GM18519 (cell line): ENCODE measurements at regions not wholly inside any gene's neighbourhood (a gene's known extent, or its start where the extent isn't known, plus 50 kb on each side); places are given as distances from the start of the nearest gene placed in this dataset.
"Not testable (repeated sequence)": the region's sequence is repeated elsewhere in the genome, so short reads cannot be mapped to it uniquely, and the experiment has no call there.

Source experiments
- ATAC-seq: cut with Tn5 transposase; IDR thresholded peaks from one replicate; pipeline ENCODE4 v1.9.1; 2021; ENCODE audit warnings: mild to moderate bottlenecking, moderate library complexity; ENCODE audit not compliant: unreplicated experiment, low FRiP score

GRCh38 chr2:87651589-87651988 lies 96.3 kb upstream of the PLGLB2 start:
- ATAC-seq = not testable (repeated sequence)

- ATAC-seq = not testable (repeated sequence)
Measured at GRCh38 chr2:87653373-87653772, 94.5 kb upstream of the PLGLB2 start.

GRCh38 chr2:87654136-87654814 lies 93.6 kb upstream of the PLGLB2 start:
- ATAC-seq = not testable (repeated sequence)

- not testable (repeated sequence) for ATAC-seq
Measured at GRCh38 chr2:87657915-87658314, 90.0 kb upstream of the PLGLB2 start.

GRCh38 chr2:87658357-87658756 lies 89.5 kb upstream of the PLGLB2 start:
- not testable (repeated sequence) for ATAC-seq

GRCh38 chr2:87658976-87659375 lies 88.9 kb upstream of the PLGLB2 start:
- ATAC-seq = not testable (repeated sequence)

- not testable (repeated sequence) for ATAC-seq
Measured at GRCh38 chr2:87660164-87660563, 87.7 kb upstream of the PLGLB2 start.

- ATAC-seq = not testable (repeated sequence)
Measured at GRCh38 chr2:87662316-87663290, 85.3 kb upstream of the PLGLB2 start.

- not testable (repeated sequence) for ATAC-seq
Measured at GRCh38 chr2:87663347-87663746, 84.5 kb upstream of the PLGLB2 start.

GRCh38 chr2:87667027-87667426 lies 80.9 kb upstream of the PLGLB2 start:
- not testable (repeated sequence) for ATAC-seq

GRCh38 chr2:87668361-87668760 lies 79.5 kb upstream of the PLGLB2 start:
- not testable (repeated sequence) for ATAC-seq

- not testable (repeated sequence) for ATAC-seq
Measured at GRCh38 chr2:87669633-87670231, 78.2 kb upstream of the PLGLB2 start.

- not testable (repeated sequence) for ATAC-seq
Measured at GRCh38 chr2:87672404-87672803, 75.5 kb upstream of the PLGLB2 start.

- ATAC-seq = not testable (repeated sequence)
Measured at GRCh38 chr2:87674729-87675128, 73.2 kb upstream of the PLGLB2 start.

- not testable (repeated sequence) for ATAC-seq
Measured at GRCh38 chr2:87675487-87675886, 72.4 kb upstream of the PLGLB2 start.

- ATAC-seq = not testable (repeated sequence)
Measured at GRCh38 chr2:87677421-87677923, 70.4 kb upstream of the PLGLB2 start.

- not testable (repeated sequence) for ATAC-seq
Measured at GRCh38 chr2:87678742-87679173, 69.1 kb upstream of the PLGLB2 start.

- not testable (repeated sequence) for ATAC-seq
Measured at GRCh38 chr2:87679950-87680349, 67.9 kb upstream of the PLGLB2 start.

GRCh38 chr2:87680691-87681090 lies 67.2 kb upstream of the PLGLB2 start:
- ATAC-seq = not testable (repeated sequence)

- ATAC-seq = not testable (repeated sequence)
Measured at GRCh38 chr2:87683451-87683850, 64.4 kb upstream of the PLGLB2 start.
